H9 (cell line): ENCODE measurements at regions not wholly inside any gene's neighbourhood (a gene's known extent, or its start where the extent isn't known, plus 50 kb on each side); places are given as distances from the start of the nearest gene placed in this dataset.

ENCODE experiments used
- DNase-seq: peaks from one replicate; pipeline ENCODE4 v3.0.0-alpha.2; 2017
- H2AFZ ChIP-seq: one replicate; pipeline ENCODE4 v1.6.1; 2013; ENCODE audit warnings: mild to moderate bottlenecking, low read length, control low read depth, moderate library complexity
- H2AK5ac ChIP-seq: 2 replicates; pipeline ENCODE4 v1.6.1; 2013; ENCODE audit warnings: low read length, control low read depth, mixed read lengths; ENCODE audit not compliant: insufficient read length
- H2BK120ac ChIP-seq: one replicate; pipeline ENCODE4 v1.6.1; 2013; ENCODE audit warnings: low read depth, mild to moderate bottlenecking, low read length, control low read depth, inconsistent platforms; ENCODE audit not compliant: poor library complexity, severe bottlenecking
- H2BK12ac ChIP-seq: 2 replicates; pipeline ENCODE4 v1.6.1; 2013; ENCODE audit warnings: low read length, control low read depth, mixed read lengths, low read depth; ENCODE audit not compliant: insufficient read length
- H2BK15ac ChIP-seq: 2 replicates; pipeline ENCODE4 v1.6.1; 2013; ENCODE audit warnings: low read depth, low read length, control low read depth
- H2BK20ac ChIP-seq: one replicate; pipeline ENCODE4 v1.6.1; 2013; ENCODE audit warnings: low read depth, mild to moderate bottlenecking, low read length, control low read depth, inconsistent platforms; ENCODE audit not compliant: poor library complexity, severe bottlenecking
- H2BK5ac ChIP-seq: 2 replicates; pipeline ENCODE4 v1.6.1; 2013; ENCODE audit warnings: low read length, control low read depth, mixed read lengths; ENCODE audit not compliant: insufficient read length
- H3K14ac ChIP-seq: 2 replicates; pipeline ENCODE4 v1.6.1; 2013; ENCODE audit warnings: low read length, control low read depth; ENCODE audit not compliant: insufficient read depth
- H3K18ac ChIP-seq: 2 replicates; pipeline ENCODE4 v1.6.1; 2013; ENCODE audit warnings: low read depth, mild to moderate bottlenecking, mixed read lengths, low read length, control low read depth; ENCODE audit not compliant: insufficient read length
- H3K23ac ChIP-seq: 2 replicates; pipeline ENCODE4 v1.6.1; 2013; ENCODE audit warnings: low read length, control low read depth, mixed read lengths, low read depth; ENCODE audit not compliant: insufficient read length
- H3K23me2 ChIP-seq: 2 replicates; pipeline ENCODE4 v1.6.1; 2013; ENCODE audit warnings: low read depth, mild to moderate bottlenecking, mixed read lengths, low read length, control low read depth; ENCODE audit not compliant: insufficient read length, poor library complexity, severe bottlenecking
- H3K27ac ChIP-seq: 2 replicates; pipeline ENCODE4 v1.5.1; 2013; ENCODE audit warnings: low read length, control low read depth, mixed read lengths, low read depth; ENCODE audit not compliant: insufficient read length
- H3K27me3 ChIP-seq: 2 replicates; pipeline ENCODE4 v1.6.1; 2013; ENCODE audit warnings: low read length, control low read depth, inconsistent platforms; ENCODE audit not compliant: insufficient read depth
- H3K4ac ChIP-seq: 2 replicates; pipeline ENCODE4 v1.6.1; 2013; ENCODE audit warnings: low read depth, mild to moderate bottlenecking, control low read depth, inconsistent platforms, low read length, moderate library complexity
- H3K4me1 ChIP-seq: 2 replicates; pipeline ENCODE4 v1.6.1; 2013; ENCODE audit warnings: low read length, control low read depth, inconsistent platforms; ENCODE audit not compliant: insufficient read depth
- H3K4me2 ChIP-seq: 2 replicates; pipeline ENCODE4 v1.6.1; 2013; ENCODE audit warnings: low read length, control low read depth, mixed read lengths; ENCODE audit not compliant: insufficient read length, insufficient read depth
- H3K56ac ChIP-seq: 2 replicates; pipeline ENCODE4 v1.6.1; 2013; ENCODE audit warnings: low read depth, mild to moderate bottlenecking, mixed read lengths, low read length, control low read depth; ENCODE audit not compliant: insufficient read length
- H3K79me1 ChIP-seq: 2 replicates; pipeline ENCODE4 v1.6.1; 2013; ENCODE audit warnings: low read depth, mild to moderate bottlenecking, moderate library complexity, low read length, control low read depth, inconsistent platforms; ENCODE audit not compliant: insufficient read depth, poor library complexity, severe bottlenecking
- H3K79me2 ChIP-seq: 2 replicates; pipeline ENCODE4 v1.6.1; 2013; ENCODE audit warnings: low read length, control low read depth, inconsistent platforms; ENCODE audit not compliant: insufficient read depth
- H3K9ac ChIP-seq: 2 replicates; pipeline ENCODE4 v1.6.1; 2013; ENCODE audit warnings: low read length, control low read depth, mixed read lengths; ENCODE audit not compliant: insufficient read length; ENCODE audit errors: extremely low read depth
- H3K9me3 ChIP-seq: one replicate; pipeline ENCODE4 v1.6.1; 2013; ENCODE audit warnings: low read depth, low read length, inconsistent platforms; ENCODE audit not compliant: control insufficient read depth
- H3T11ph ChIP-seq: one replicate; pipeline ENCODE4 v1.6.1; 2013; ENCODE audit warnings: mild to moderate bottlenecking, low read length, control low read depth, inconsistent platforms
- H4K20me1 ChIP-seq: one replicate; pipeline ENCODE4 v1.6.1; 2013; ENCODE audit not compliant: control insufficient read depth, insufficient read length, insufficient read depth
- H4K5ac ChIP-seq: 2 replicates; pipeline ENCODE4 v1.6.1; 2013; ENCODE audit warnings: low read depth, mild to moderate bottlenecking, mixed read lengths, low read length, control low read depth; ENCODE audit not compliant: insufficient read length
- H4K8ac ChIP-seq: replicated peaks from 2 replicates; pipeline ENCODE4 v1.6.1; 2013; ENCODE audit warnings: low read length, control low read depth, mixed read lengths, low read depth; ENCODE audit not compliant: insufficient read length
- H4K91ac ChIP-seq: 2 replicates; pipeline ENCODE4 v1.6.1; 2013; ENCODE audit warnings: low read depth, mild to moderate bottlenecking, moderate library complexity, mixed read lengths, low read length, control low read depth; ENCODE audit not compliant: insufficient read length
- H3K27ac Mint-ChIP-seq, 3 experiments: 2 replicates in 2 of 3; 3 replicates in 1 of 3; pipeline ENCODE4 v1.8.0; 2020 to 2021; ENCODE audit warnings: mixed read lengths in 3 of 3, mild to moderate bottlenecking in 1 of 3, moderate library complexity in 1 of 3
- H3K27me3 Mint-ChIP-seq: 2 replicates; pipeline ENCODE4 v1.8.0; 2021; ENCODE audit warnings: low read depth, mild to moderate bottlenecking, moderate library complexity, mixed read lengths
- H3K36me3 Mint-ChIP-seq, 3 experiments: 2 replicates in 2 of 3; 3 replicates in 1 of 3; pipeline ENCODE4 v1.8.0; 2020 to 2021; ENCODE audit warnings: low read depth in 3 of 3, mixed read lengths in 3 of 3; ENCODE audit not compliant: insufficient read depth in 1 of 3
- H3K4me1 Mint-ChIP-seq, 2 experiments: 2 replicates each; pipeline ENCODE4 v1.8.0; 2020; ENCODE audit warnings: mixed read lengths in 2 of 2
- H3K4me3 Mint-ChIP-seq, 2 experiments: 2 replicates in 1 of 2; 3 replicates in 1 of 2; pipeline ENCODE4 v1.8.0; 2020 to 2021; ENCODE audit warnings: mild to moderate bottlenecking in 2 of 2, mixed read lengths in 2 of 2, moderate library complexity in 1 of 2
- H3K9me3 Mint-ChIP-seq, 2 experiments: 2 replicates in 1 of 2; 3 replicates in 1 of 2; pipeline ENCODE4 v1.8.0; 2020; ENCODE audit warnings: mild to moderate bottlenecking in 2 of 2, mixed read lengths in 2 of 2, moderate library complexity in 1 of 2
- CTCF ChIP-seq: fragments of 200-600 bp; sonication (generic); conservative IDR thresholded peaks from 3 replicates; pipeline ENCODE4 v1.8.0; 2021; ENCODE audit warnings: antibody characterized with exemption, mild to moderate bottlenecking
- WGBS: extraction: QIAGEN DNeasy Blood & Tissue Kit; methylation state at CpG from one replicate; pipeline ENCODE4 v1.1.7; 2013; ENCODE audit warnings: missing lambda C conversion rate, low lambda C conversion rate, mixed read lengths; ENCODE audit not compliant: insufficient read length; ENCODE audit errors: extremely low coverage; 5-methylcytosine and 5-hydroxymethylcytosine counted together

GRCh38 chr9:135178498-135178897, 91.0 kb downstream of the OLFM1 start:
- Histone ChIP-seq H3K27ac (no peak overlapping the region), H3K23me2 (no peaks in the 10 kb centered on the region), H4K5ac (no peak overlapping the region), H2AFZ (no peak overlapping the region), H2BK15ac (no peak overlapping the region), H2BK12ac (no peak overlapping the region), H2AK5ac (no peak overlapping the region), H2BK120ac (no peak overlapping the region), H3K9me3 (no peaks in the 10 kb centered on the region), H3K14ac (no peak overlapping the region), H4K91ac (no peak overlapping the region), H3K79me1 (no peaks in the 10 kb centered on the region), H2BK5ac (no peak overlapping the region), H3K27me3 (no peaks in the 10 kb centered on the region), H3K23ac (no peak overlapping the region), H3K79me2 (no peaks in the 10 kb centered on the region), H3K4me1 (no peaks in the 10 kb centered on the region), H2BK20ac (no peak overlapping the region), H3K4ac (no peak overlapping the region), H4K8ac (no peak overlapping the region), H4K20me1 (no peaks in the 10 kb centered on the region), H3K18ac (no peak overlapping the region), H3K9ac (no peak overlapping the region), H3T11ph (no peak overlapping the region), H3K56ac (no peak overlapping the region), H3K4me2 (no peak overlapping the region)
- Mint-ChIP-seq H3K9me3 (no peaks in the 10 kb centered on the region), H3K36me3 (no peaks in the 10 kb centered on the region), H3K27me3 (no peaks in the 10 kb centered on the region), H3K4me1 (no peaks in the 10 kb centered on the region), H3K4me3 (no peak overlapping the region), H3K27ac (peak overlapping the region in 2 of 3 experiments; percentile 51 to 68; a peak in 1 of 7 replicates)
- no peak for TF ChIP-seq CTCF
- WGBS, result no CpG with 5 or more reads among the region's 10 CpGs
- no peak for DNase-seq
